Fibroblast of mammary gland (primary cell): ENCODE measurements at regions not wholly inside any gene's neighbourhood (a gene's known extent, or its start where the extent isn't known, plus 50 kb on each side); places are given as distances from the start of the nearest gene placed in this dataset.
"Not testable (repeated sequence)": the region's sequence is repeated elsewhere in the genome, so short reads cannot be mapped to it uniquely, and the experiment has no call there.

Experiments
- DNase-seq: peaks from one replicate; pipeline ENCODE4 v3.0.0-alpha.2; 2010; ENCODE audit warnings: low read depth
- H3K4me3 ChIP-seq: 2 replicates; pipeline ENCODE4 v1.5.1; 2011; ENCODE audit warnings: low read depth, mild to moderate bottlenecking, low read length, moderate library complexity; ENCODE audit not compliant: control insufficient read depth
- CTCF ChIP-seq: conservative IDR thresholded peaks from 2 replicates; pipeline ENCODE4 v1.5.1; 2011; ENCODE audit warnings: low read depth, low read length, inconsistent platforms; ENCODE audit not compliant: control insufficient read depth, insufficient read depth

GRCh38 chr1:105558023-105558422 lies 1498.5 kb upstream of the PRMT6 start:
- no peak overlapping the region for H3K4me3 ChIP-seq
- TF ChIP-seq CTCF, result no peak
- no peak for DNase-seq

GRCh38 chr1:105565006-105565405 lies 1491.5 kb upstream of the PRMT6 start:
- no peak for DNase-seq
- no peak overlapping the region for H3K4me3 ChIP-seq
- TF ChIP-seq CTCF, result no peak

DNA sequence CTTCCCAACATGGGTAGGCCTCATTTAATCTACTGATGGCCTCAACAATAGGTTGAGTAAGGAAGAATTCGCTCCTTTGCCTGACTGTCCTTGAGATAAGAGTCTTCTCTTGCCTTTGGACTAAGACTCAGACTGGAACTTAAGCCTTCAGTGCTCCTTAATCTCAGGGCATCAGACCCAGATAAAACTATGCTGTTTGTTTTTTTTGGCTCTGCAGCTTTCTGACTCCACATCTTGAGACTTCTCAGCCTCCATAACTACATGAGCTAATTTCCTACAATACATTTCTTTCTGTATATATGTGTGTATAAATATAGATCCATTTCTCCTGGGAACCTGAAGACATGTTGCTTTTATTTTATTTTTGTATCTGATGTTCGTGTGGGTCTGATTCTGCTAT lies 1470.7 kb upstream of the PRMT6 start:
- no peak for TF ChIP-seq CTCF
- no peak for DNase-seq
- no peak overlapping the region for H3K4me3 ChIP-seq

- no peak for TF ChIP-seq CTCF
- no peak overlapping the region for H3K4me3 ChIP-seq
Observed at GRCh38 chr1:105591681-105592080, 1464.8 kb upstream of the PRMT6 start.

GRCh38 chr1:105608713-105609112 lies 1447.8 kb upstream of the PRMT6 start:
- H3K4me3 ChIP-seq, result no peak overlapping the region
- TF ChIP-seq CTCF, result peak; percentile 34
- DNase-seq, result peak; percentile 25

More at GRCh38 chr1:105591681-105592080, 1464.8 kb upstream of the PRMT6 start:
- DNase-seq, result no peak

DNA sequence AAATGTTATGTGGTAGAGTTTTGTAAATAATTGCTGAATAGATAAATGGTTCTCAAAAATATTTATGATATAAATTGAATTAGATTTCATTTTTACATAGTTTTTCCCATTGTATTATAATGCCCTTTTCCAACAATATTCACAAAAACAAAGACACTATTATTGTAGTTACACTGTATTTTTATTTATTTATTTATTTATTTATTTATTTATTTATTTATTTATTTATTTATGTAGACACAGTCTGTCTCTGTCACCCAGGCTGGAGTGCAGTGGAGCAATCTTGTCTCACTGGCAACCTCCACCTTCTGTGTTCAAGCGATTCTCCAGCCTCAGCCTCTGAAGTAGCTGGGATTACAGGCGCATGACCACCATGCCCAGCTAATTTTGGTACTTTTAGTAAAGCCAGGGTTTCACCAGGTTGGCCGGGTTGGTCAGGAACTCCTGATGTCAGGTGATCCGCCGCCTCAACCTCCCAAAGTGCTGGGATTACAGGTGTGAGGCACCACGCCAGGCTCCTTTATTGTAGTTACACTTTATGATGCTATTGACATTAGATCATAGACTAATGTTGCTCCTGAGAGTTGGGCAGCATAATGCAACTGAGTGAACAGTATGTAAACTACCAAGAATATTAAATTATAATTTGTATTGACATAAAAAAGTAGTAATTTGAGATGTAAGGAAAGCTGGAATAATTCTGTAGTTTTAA lies 1430.0 kb upstream of the PRMT6 start:
- no peak overlapping the region for H3K4me3 ChIP-seq
- TF ChIP-seq CTCF, result no peak
- DNase-seq, result no peak

- not testable (repeated sequence) for DNase-seq, H3K4me3 ChIP-seq
Observed at GRCh38 chr1:105631153-105631744, 1425.2 kb upstream of the PRMT6 start.
